ENCODE measurements at regions not wholly inside any gene's neighbourhood (a gene's known extent, or its start where the extent isn't known, plus 50 kb on each side); places are given as distances from the start of the nearest gene placed in this dataset.

GRCh38 chr7:27305854-27306253 is 63.3 kb downstream of the EVX1 start:
- TF ChIP-seq CTCF (IDR thresholded peaks at IDR 0.05), result no peak
- peaks cover 0 to 4% (median 0%) of the 10 kb centered on the region in 3 donors for H3K9me3 ChIP-seq (replicated peaks in 1 of 3)

GRCh38 chr7:27312820-27313219 is 70.2 kb downstream of the EVX1 start:
- intact Hi-C loops (cut with DNase I), result no loop called here
- Histone ChIP-seq H3K9me3 (replicated peaks in 1 of 3) (no peaks in the 10 kb centered on the region), H3K27me3 (no peaks in the 10 kb centered on the region), H3K36me3 (replicated peaks in 1 of 2) (no peaks in the 10 kb centered on the region), H3K4me3 (no peak overlapping the region), H3K4me1 (replicated peaks in 1 of 2) (peaks cover 5 to 13% of the 10 kb centered on the region in 2 donors), H3K27ac (no peak overlapping the region)
- TF ChIP-seq POLR2A (IDR thresholded peaks at IDR 0.05), result no peak
- 80 to 84% (median 82%) methylated on average over 4 of the region's 4 CpGs for WGBS, 4 donors
- no peak for DNase-seq

More at GRCh38 chr7:27305854-27306253, 63.3 kb downstream of the EVX1 start:
- Histone ChIP-seq H3K4me3 (no peak overlapping the region), H3K27ac (no peak overlapping the region), H3K36me3 (replicated peaks in 1 of 2) (no peaks in the 10 kb centered on the region), H3K4me1 (replicated peaks in 1 of 2) (no peaks in the 10 kb centered on the region), H3K27me3 (no peaks in the 10 kb centered on the region)
- intact Hi-C loops (cut with DNase I), result no loop called here
- WGBS, 4 donors, result 86 to 91% (median 89%) methylated on average over 6 of the region's 6 CpGs
- no peak for DNase-seq

- H3K4me3 ChIP-seq, result no peak overlapping the region
- H3K27ac ChIP-seq, result no peak overlapping the region
- DNase-seq, result no peak
- H3K9me3 ChIP-seq (replicated peaks in 1 of 3), result no peaks in the 10 kb centered on the region
- intact Hi-C loops (cut with DNase I), result no loop called here
- H3K4me1 ChIP-seq (replicated peaks in 1 of 2), result peaks cover 5 to 13% of the 10 kb centered on the region in 2 donors
- H3K36me3 ChIP-seq (replicated peaks in 1 of 2), result no peaks in the 10 kb centered on the region
- 62 to 72% (median 70%) methylated on average over 3 of the region's 3 CpGs for WGBS, 4 donors
- H3K27me3 ChIP-seq, result no peaks in the 10 kb centered on the region
- TF ChIP-seq POLR2A (IDR thresholded peaks at IDR 0.05) (no peak), CTCF (IDR thresholded peaks at IDR 0.05) (no peak)
Observed at GRCh38 chr7:27314111-27314510, 71.5 kb downstream of the EVX1 start.

- H3K4me1 ChIP-seq (replicated peaks in 1 of 2), result peaks cover 5 to 13% of the 10 kb centered on the region in 2 donors
- no peak overlapping the region for H3K27ac ChIP-seq
- no peak overlapping the region for H3K4me3 ChIP-seq
- TF ChIP-seq POLR2A (IDR thresholded peaks at IDR 0.05) (no peak), CTCF (IDR thresholded peaks at IDR 0.05) (no peak)
- 73 to 83% (median 79%) methylated on average over 5 of the region's 5 CpGs for WGBS, 4 donors
- no peaks in the 10 kb centered on the region for H3K9me3 ChIP-seq (replicated peaks in 1 of 3)
- no peaks in the 10 kb centered on the region for H3K27me3 ChIP-seq
- intact Hi-C loops (cut with DNase I), result no loop called here
- no peaks in the 10 kb centered on the region for H3K36me3 ChIP-seq (replicated peaks in 1 of 2)
- DNase-seq, result no peak
Observed at GRCh38 chr7:27315066-27315465, 72.5 kb downstream of the EVX1 start.

- Histone ChIP-seq H3K27me3 (no peaks in the 10 kb centered on the region), H3K36me3 (replicated peaks in 1 of 2) (no peaks in the 10 kb centered on the region), H3K9me3 (replicated peaks in 1 of 3) (no peaks in the 10 kb centered on the region), H3K4me1 (replicated peaks in 1 of 2) (peaks cover 5 to 13% of the 10 kb centered on the region in 2 donors), H3K4me3 (no peak overlapping the region), H3K27ac (no peak overlapping the region)
- WGBS, 4 donors, result 29 to 71% (median 49%) methylated on average over 3 of the region's 3 CpGs
- intact Hi-C loops (cut with DNase I), result no loop called here
- TF ChIP-seq POLR2A (IDR thresholded peaks at IDR 0.05) (no peak), CTCF (IDR thresholded peaks at IDR 0.05) (no peak)
- no peak for DNase-seq
Observed at GRCh38 chr7:27316311-27316710, 73.7 kb downstream of the EVX1 start.

Measured in adrenal gland (tissue), 9 donors.